ENCODE measurements at regions not wholly inside any gene's neighbourhood (a gene's known extent, or its start where the extent isn't known, plus 50 kb on each side); places are given as distances from the start of the nearest gene placed in this dataset.

DNA sequence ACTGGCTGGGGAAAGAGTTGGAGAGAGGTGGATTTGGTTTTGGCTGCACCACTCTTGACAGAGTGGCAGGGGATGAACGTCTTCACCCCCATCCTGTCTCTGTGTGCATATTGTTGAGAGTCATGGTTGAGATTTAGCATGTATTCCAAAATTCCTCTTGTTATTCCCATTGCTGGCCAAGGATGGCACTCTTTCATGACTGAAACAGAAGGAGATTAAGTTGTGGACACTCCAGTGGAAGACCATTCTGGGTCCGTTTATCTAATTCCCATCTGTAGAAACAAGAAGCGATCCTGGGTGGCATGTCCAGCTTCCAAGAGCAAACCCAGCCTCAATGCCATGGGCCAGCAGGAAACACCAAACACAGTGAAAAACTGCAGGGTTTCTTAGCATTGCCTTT lies 469.0 kb upstream of the IGFBP3 start:
- Histone ChIP-seq H3K4me1 (peaks cover 0 to 13% of the 10 kb centered on the region in 2 donors), H3K36me3 (no peaks in the 10 kb centered on the region), H3K27ac (no peak overlapping the region), H3K4me3 (no peak overlapping the region), H3K27me3 (no peaks in the 10 kb centered on the region), H3K9me3 (no peaks in the 10 kb centered on the region)
- DNase-seq (no peak), ATAC-seq (no peak)
- TF ChIP-seq, protein P1, sequence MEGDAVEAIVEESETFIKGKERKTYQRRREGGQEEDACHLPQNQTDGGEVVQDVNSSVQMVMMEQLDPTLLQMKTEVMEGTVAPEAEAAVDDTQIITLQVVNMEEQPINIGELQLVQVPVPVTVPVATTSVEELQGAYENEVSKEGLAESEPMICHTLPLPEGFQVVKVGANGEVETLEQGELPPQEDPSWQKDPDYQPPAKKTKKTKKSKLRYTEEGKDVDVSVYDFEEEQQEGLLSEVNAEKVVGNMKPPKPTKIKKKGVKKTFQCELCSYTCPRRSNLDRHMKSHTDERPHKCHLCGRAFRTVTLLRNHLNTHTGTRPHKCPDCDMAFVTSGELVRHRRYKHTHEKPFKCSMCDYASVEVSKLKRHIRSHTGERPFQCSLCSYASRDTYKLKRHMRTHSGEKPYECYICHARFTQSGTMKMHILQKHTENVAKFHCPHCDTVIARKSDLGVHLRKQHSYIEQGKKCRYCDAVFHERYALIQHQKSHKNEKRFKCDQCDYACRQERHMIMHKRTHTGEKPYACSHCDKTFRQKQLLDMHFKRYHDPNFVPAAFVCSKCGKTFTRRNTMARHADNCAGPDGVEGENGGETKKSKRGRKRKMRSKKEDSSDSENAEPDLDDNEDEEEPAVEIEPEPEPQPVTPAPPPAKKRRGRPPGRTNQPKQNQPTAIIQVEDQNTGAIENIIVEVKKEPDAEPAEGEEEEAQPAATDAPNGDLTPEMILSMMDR (IDR thresholded peaks at IDR 0.05 in 4 of 5, conservative IDR thresholded peaks at IDR 0.05 in 1 of 5), result no peak
- no peak for TF ChIP-seq POLR2A (IDR thresholded peaks at IDR 0.05)
- intact Hi-C loops (cut with DNase I; ENCODE audit: low total_unique reads), result no loop called here
- in situ Hi-C loops (cut with MboI; ENCODE audit: low sequenced_read_pairs in 4 of 4), result no loop called here

DNA sequence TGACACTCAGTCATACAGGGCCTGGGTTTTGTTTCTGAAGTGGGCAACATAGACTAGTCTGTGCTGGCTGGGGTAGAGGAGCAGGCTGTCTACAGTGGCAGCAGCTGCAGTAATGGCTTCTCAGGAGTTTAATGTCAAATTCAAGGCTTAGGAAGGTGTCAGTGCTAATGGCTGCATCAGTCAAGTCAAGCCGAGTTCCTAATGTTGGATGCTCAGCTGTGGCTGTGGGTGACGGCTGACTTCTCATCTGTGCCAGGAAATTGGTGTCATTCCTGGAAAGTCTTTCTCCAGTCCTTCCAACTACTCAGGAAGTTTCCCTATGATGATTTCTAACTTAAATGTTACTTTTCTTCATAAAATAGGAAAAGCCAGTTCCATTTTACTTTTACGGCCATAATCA lies 468.1 kb upstream of the IGFBP3 start:
- no peaks in the 10 kb centered on the region for H3K9me3 ChIP-seq
- ATAC-seq, result no peak
- intact Hi-C loops (cut with DNase I; ENCODE audit: low total_unique reads) (no loop called here), in situ Hi-C loops (cut with MboI; ENCODE audit: low sequenced_read_pairs in 4 of 4) (no loop called here)
- H3K27me3 ChIP-seq, result no peaks in the 10 kb centered on the region
- H3K27ac ChIP-seq, result no peak overlapping the region
- peaks cover 0 to 13% of the 10 kb centered on the region in 2 donors for H3K4me1 ChIP-seq
- TF ChIP-seq POLR2A (IDR thresholded peaks at IDR 0.05), result no peak
- TF ChIP-seq, protein P1 (IDR thresholded peaks at IDR 0.05 in 4 of 5, conservative IDR thresholded peaks at IDR 0.05 in 1 of 5), result no peak
- DNase-seq, result no peak
- no peaks in the 10 kb centered on the region for H3K36me3 ChIP-seq
- H3K4me3 ChIP-seq, result no peak overlapping the region

DNA sequence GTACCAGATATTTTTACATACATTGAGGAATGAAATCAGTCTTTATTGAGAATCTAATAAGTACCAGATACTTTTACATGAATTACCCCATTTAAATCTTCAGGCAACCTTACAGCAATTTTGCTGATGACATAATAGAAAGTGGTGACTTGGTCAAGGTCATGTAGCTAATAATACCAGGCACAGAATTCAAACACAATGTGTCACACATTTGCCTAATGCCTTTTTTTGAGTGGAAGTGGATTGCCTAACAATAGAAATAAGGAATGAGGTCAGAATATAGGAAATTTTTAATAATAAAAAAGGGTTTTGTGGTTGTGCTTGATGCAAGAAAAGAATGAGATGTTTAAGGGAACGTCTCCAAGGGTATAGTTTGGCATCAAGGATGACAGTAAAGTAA lies 466.6 kb upstream of the IGFBP3 start:
- TF ChIP-seq, protein P1 (IDR thresholded peaks at IDR 0.05 in 4 of 5, conservative IDR thresholded peaks at IDR 0.05 in 1 of 5), result no peak
- TF ChIP-seq POLR2A (IDR thresholded peaks at IDR 0.05), result no peak
- Histone ChIP-seq H3K4me3 (no peak overlapping the region), H3K36me3 (no peaks in the 10 kb centered on the region), H3K27ac (no peak overlapping the region), H3K27me3 (no peaks in the 10 kb centered on the region), H3K9me3 (no peaks in the 10 kb centered on the region), H3K4me1 (peaks cover 0 to 13% of the 10 kb centered on the region in 2 donors)
- DNase-seq (no peak), ATAC-seq (no peak)
- in situ Hi-C loops (cut with MboI; ENCODE audit: low sequenced_read_pairs in 4 of 4), result no loop called here
- intact Hi-C loops (cut with DNase I; ENCODE audit: low total_unique reads), result no loop called here

DNA sequence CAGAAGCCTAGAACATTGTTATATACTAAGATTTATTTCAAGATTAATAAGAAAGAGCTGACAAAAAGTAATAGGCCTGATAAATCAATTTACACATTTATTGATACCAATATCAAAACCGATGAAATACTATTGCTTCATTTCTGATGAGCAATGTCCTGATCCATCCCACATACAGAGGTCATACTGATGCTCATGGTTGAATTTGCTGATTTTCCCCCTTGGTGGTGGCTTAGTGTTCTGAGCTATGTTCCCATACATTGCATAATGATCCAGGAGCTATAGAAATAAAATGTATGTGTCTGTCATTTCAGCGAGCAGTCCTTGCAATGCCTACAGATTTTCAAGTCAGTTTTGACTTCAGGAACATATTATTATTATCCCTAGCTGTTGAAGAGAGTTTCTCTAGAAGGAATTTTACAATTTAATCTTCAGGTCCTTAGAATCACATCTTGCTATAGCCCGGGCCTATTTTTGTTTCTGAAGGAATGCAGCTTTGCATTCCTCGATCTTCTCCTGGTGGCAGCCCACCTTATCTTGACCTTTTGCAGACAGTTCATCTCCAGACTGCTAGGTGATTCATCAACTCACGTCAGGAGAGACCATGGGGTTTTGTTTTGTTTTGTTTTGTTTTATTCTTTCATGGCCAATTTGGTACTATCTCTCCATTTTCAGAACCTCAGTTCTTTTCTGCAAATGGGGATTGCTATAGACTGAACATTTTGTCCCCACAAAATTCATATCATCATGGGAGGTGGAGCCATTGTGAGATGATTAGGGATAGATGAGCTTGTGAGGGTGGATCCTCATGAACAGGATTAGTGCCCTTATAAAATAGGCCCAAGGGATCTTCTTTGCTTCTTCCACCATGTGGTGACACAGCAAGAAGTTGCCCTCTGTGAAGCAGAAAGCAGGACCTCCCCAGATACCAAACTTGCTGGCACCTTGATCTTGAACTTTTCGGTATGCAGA lies 465.6 kb upstream of the IGFBP3 start:
- Histone ChIP-seq H3K27ac (no peak overlapping the region), H3K4me3 (no peak overlapping the region), H3K4me1 (peaks cover 0 to 12% of the 10 kb centered on the region in 2 donors), H3K27me3 (no peaks in the 10 kb centered on the region), H3K9me3 (no peaks in the 10 kb centered on the region), H3K36me3 (no peaks in the 10 kb centered on the region)
- DNase-seq, result no peak
- ATAC-seq, result no peak
- TF ChIP-seq, protein P1 (IDR thresholded peaks at IDR 0.05 in 4 of 5, conservative IDR thresholded peaks at IDR 0.05 in 1 of 5), result no peak
- TF ChIP-seq POLR2A (IDR thresholded peaks at IDR 0.05), result no peak
- intact Hi-C loops (cut with DNase I; ENCODE audit: low total_unique reads) (no loop called here), in situ Hi-C loops (cut with MboI; ENCODE audit: low sequenced_read_pairs in 4 of 4) (no loop called here)
